Activated T-cell treated with anti-CD3 and anti-CD28 coated beads for 24 hours (primary cell): ENCODE measurements at regions not wholly inside any gene's neighbourhood (a gene's known extent, or its start where the extent isn't known, plus 50 kb on each side); places are given as distances from the start of the nearest gene placed in this dataset.
"Not testable (repeated sequence)": the region's sequence is repeated elsewhere in the genome, so short reads cannot be mapped to it uniquely, and the experiment has no call there.

ENCODE experiments used
- DNase-seq: peaks from one replicate; pipeline ENCODE4 v3.0.0-alpha.2; 2020; ENCODE audit warnings: low read depth

- no peak for DNase-seq
Observed at GRCh38 chr4:105050896-105051295, 95.8 kb upstream of the TET2 start.

GRCh38 chr4:105057370-105058105 lies 89.1 kb upstream of the TET2 start:
- DNase-seq = no peak

- DNase-seq = no peak
Observed at GRCh38 chr4:105058177-105058812, 88.4 kb upstream of the TET2 start.

GRCh38 chr4:105059337-105059736 lies 87.3 kb upstream of the TET2 start:
- DNase-seq = no peak

- no peak for DNase-seq
Observed at GRCh38 chr4:105060628-105061027, 86.0 kb upstream of the TET2 start.

GRCh38 chr4:105061136-105061696 lies 85.5 kb upstream of the TET2 start:
- peak; percentile 33 for DNase-seq

GRCh38 chr4:105061731-105062130 lies 84.9 kb upstream of the TET2 start:
- DNase-seq = no peak

- DNase-seq = no peak
Observed at GRCh38 chr4:105066401-105066800, 80.3 kb upstream of the TET2 start.

GRCh38 chr4:105067431-105067830 lies 79.2 kb upstream of the TET2 start:
- DNase-seq = no peak

GRCh38 chr4:105067946-105068345 lies 78.7 kb upstream of the TET2 start:
- DNase-seq = no peak

GRCh38 chr4:105068516-105068915 lies 78.2 kb upstream of the TET2 start:
- no peak for DNase-seq

- not testable (repeated sequence) for DNase-seq
Observed at GRCh38 chr4:105072095-105072494, 74.6 kb upstream of the TET2 start.

- no peak for DNase-seq
Observed at GRCh38 chr4:105074097-105074496, 72.6 kb upstream of the TET2 start.

GRCh38 chr4:105075045-105075444 lies 71.6 kb upstream of the TET2 start:
- DNase-seq = no peak

GRCh38 chr4:105088110-105088879 lies 58.4 kb upstream of the TET2 start:
- DNase-seq = no peak

- no peak for DNase-seq
Observed at GRCh38 chr4:105092356-105092755, 54.3 kb upstream of the TET2 start.

- no peak for DNase-seq
Observed at GRCh38 chr4:105092768-105093167, 53.9 kb upstream of the TET2 start.

GRCh38 chr4:105093975-105094374 lies 52.7 kb upstream of the TET2 start:
- no peak for DNase-seq
